KMS-11 (cell line): ENCODE measurements at regions not wholly inside any gene's neighbourhood (a gene's known extent, or its start where the extent isn't known, plus 50 kb on each side); places are given as distances from the start of the nearest gene placed in this dataset.

Experiments used
- H2AFZ ChIP-seq: fragments of 200-600 bp; sonication (generic); 2 replicates; pipeline ENCODE4 v1.6.1; 2016; ENCODE audit warnings: antibody characterized with exemption, mixed run types, low read depth
- H3K27ac ChIP-seq: fragments of 200-600 bp; sonication (generic); 2 replicates; pipeline ENCODE4 v1.6.1; 2016; ENCODE audit warnings: mild to moderate bottlenecking, mixed run types
- H3K27me3 ChIP-seq: fragments of 200-600 bp; sonication (generic); 2 replicates; pipeline ENCODE4 v1.6.1; 2017; ENCODE audit warnings: mild to moderate bottlenecking, low read depth, mixed run types, moderate library complexity; ENCODE audit not compliant: insufficient read depth
- H3K36me3 ChIP-seq: fragments of 200-600 bp; sonication (generic); 2 replicates; pipeline ENCODE4 v1.6.1; 2017; ENCODE audit warnings: mild to moderate bottlenecking, mixed run types; ENCODE audit not compliant: insufficient read depth
- H3K4me1 ChIP-seq: fragments of 200-600 bp; sonication (generic); 2 replicates; pipeline ENCODE4 v1.6.1; 2016; ENCODE audit warnings: mild to moderate bottlenecking, low read depth, mixed run types; ENCODE audit not compliant: poor library complexity, severe bottlenecking
- H3K4me2 ChIP-seq: fragments of 200-600 bp; sonication (generic); 2 replicates; pipeline ENCODE4 v1.7.0; 2016; ENCODE audit warnings: mild to moderate bottlenecking, mixed run types
- H3K4me3 ChIP-seq: fragments of 200-600 bp; sonication (generic); IDR thresholded peaks from 2 replicates; pipeline ENCODE4 v1.6.1; 2017; ENCODE audit warnings: low read depth, low read length, mixed read lengths; ENCODE audit not compliant: insufficient read depth
- H3K79me2 ChIP-seq: fragments of 200-600 bp; sonication (generic); 2 replicates; pipeline ENCODE4 v1.6.1; 2016; ENCODE audit warnings: low read depth, mixed run types; ENCODE audit not compliant: insufficient read depth
- H3K9ac ChIP-seq: fragments of 200-600 bp; sonication (generic); 2 replicates; pipeline ENCODE4 v1.6.1; 2016; ENCODE audit warnings: mild to moderate bottlenecking, mixed run types
- H4K20me1 ChIP-seq: fragments of 200-600 bp; sonication (generic); 2 replicates; pipeline ENCODE4 v1.6.1; 2016; ENCODE audit warnings: mild to moderate bottlenecking, mixed run types; ENCODE audit not compliant: insufficient read depth
- CTCF ChIP-seq: fragments of 200-600 bp; sonication (generic); conservative IDR thresholded peaks from 2 replicates; pipeline ENCODE4 v1.6.1; 2017; ENCODE audit warnings: low read depth, mild to moderate bottlenecking, antibody characterized with exemption, low read length, moderate library complexity, mixed read lengths

- H3K4me2 ChIP-seq = no peak overlapping the region
- TF ChIP-seq CTCF = no peak
- no peaks in the 10 kb centered on the region for H4K20me1 ChIP-seq
- H2AFZ ChIP-seq = no peak overlapping the region
- no peaks in the 10 kb centered on the region for H3K4me1 ChIP-seq
- H3K27me3 ChIP-seq = no peaks in the 10 kb centered on the region
- H3K27ac ChIP-seq = no peak overlapping the region
- H3K79me2 ChIP-seq = no peaks in the 10 kb centered on the region
- H3K4me3 ChIP-seq = no peak overlapping the region
- no peak overlapping the region for H3K9ac ChIP-seq
- no peaks in the 10 kb centered on the region for H3K36me3 ChIP-seq
These were observed 725.5 kb upstream of the ZEB2 start for GRCh38 chr2:145245268-145245870.

GRCh38 chr2:145235312-145235711, 715.4 kb upstream of the ZEB2 start:
- TF ChIP-seq CTCF = no peak
- H3K4me1 ChIP-seq = no peaks in the 10 kb centered on the region
- no peak overlapping the region for H3K9ac ChIP-seq
- no peak overlapping the region for H3K27ac ChIP-seq
- no peak overlapping the region for H3K4me2 ChIP-seq
- no peaks in the 10 kb centered on the region for H3K27me3 ChIP-seq
- H3K4me3 ChIP-seq = no peak overlapping the region
- no peak overlapping the region for H2AFZ ChIP-seq
- H3K79me2 ChIP-seq = no peaks in the 10 kb centered on the region
- H4K20me1 ChIP-seq = no peaks in the 10 kb centered on the region
- H3K36me3 ChIP-seq = no peaks in the 10 kb centered on the region

- H3K4me2 ChIP-seq = no peak overlapping the region
- no peaks in the 10 kb centered on the region for H3K27me3 ChIP-seq
- no peak for TF ChIP-seq CTCF
- H3K9ac ChIP-seq = no peak overlapping the region
- H3K79me2 ChIP-seq = no peaks in the 10 kb centered on the region
- H4K20me1 ChIP-seq = no peaks in the 10 kb centered on the region
- H3K4me3 ChIP-seq = no peak overlapping the region
- H3K36me3 ChIP-seq = no peaks in the 10 kb centered on the region
- no peak overlapping the region for H2AFZ ChIP-seq
- no peaks in the 10 kb centered on the region for H3K4me1 ChIP-seq
- H3K27ac ChIP-seq = no peak overlapping the region
These were observed 710.6 kb upstream of the ZEB2 start for GRCh38 chr2:145230546-145230945.

- no peak overlapping the region for H2AFZ ChIP-seq
- no peak for TF ChIP-seq CTCF
- no peak overlapping the region for H3K27ac ChIP-seq
- H3K79me2 ChIP-seq = no peaks in the 10 kb centered on the region
- no peaks in the 10 kb centered on the region for H3K36me3 ChIP-seq
- H3K27me3 ChIP-seq = no peaks in the 10 kb centered on the region
- no peak overlapping the region for H3K9ac ChIP-seq
- H4K20me1 ChIP-seq = no peaks in the 10 kb centered on the region
- H3K4me1 ChIP-seq = no peaks in the 10 kb centered on the region
- no peak overlapping the region for H3K4me3 ChIP-seq
- no peak overlapping the region for H3K4me2 ChIP-seq
These were observed 708.6 kb upstream of the ZEB2 start for GRCh38 chr2:145228506-145228905.
